Psoas muscle (tissue), 7 donors: ENCODE measurements at regions not wholly inside any gene's neighbourhood (a gene's known extent, or its start where the extent isn't known, plus 50 kb on each side); places are given as distances from the start of the nearest gene placed in this dataset.
"Not testable (repeated sequence)": the region's sequence is repeated elsewhere in the genome, so short reads cannot be mapped to it uniquely, and the experiment has no call there.

Experiments
- ATAC-seq, 4 donors: fragments of 200-7000 bp; cut with Tn5 transposase; one replicate each; pipeline ENCODE4 v1.9.1; 2020; ENCODE audit warnings: moderate library complexity in 3 of 4, mild to moderate bottlenecking in 2 of 4
- DNase-seq, 2 donors: peaks; one replicate each; pipeline ENCODE4 v3.0.0-alpha.2; 2020
- H3K27ac ChIP-seq: fragments of 200-600 bp; one replicate; pipeline ENCODE4 v1.8.0; 2022
- H3K27me3 ChIP-seq, 3 donors: fragments of 200-600 bp in 1 of 3; one replicate each; pipeline versions ENCODE4 v1.6.1 to v1.8.0; 2013 to 2022; ENCODE audit warnings: low read length in 2 of 3, mild to moderate bottlenecking in 2 of 3, moderate library complexity in 1 of 3; ENCODE audit not compliant: insufficient read depth in 3 of 3
- H3K36me3 ChIP-seq, 2 donors: fragments of 200-600 bp in 1 of 2; one replicate each; pipeline versions ENCODE4 v1.6.1 to v1.8.0; 2013 to 2022; ENCODE audit warnings: low read depth in 1 of 2, mild to moderate bottlenecking in 1 of 2, moderate library complexity in 1 of 2; ENCODE audit not compliant: insufficient read depth in 1 of 2
- H3K4me1 ChIP-seq: fragments of 200-600 bp; one replicate; pipeline ENCODE4 v1.8.0; 2022
- H3K4me3 ChIP-seq: fragments of 200-600 bp; one replicate; pipeline ENCODE4 v1.8.0; 2022; ENCODE audit warnings: mild to moderate bottlenecking
- H3K9me3 ChIP-seq: fragments of 200-600 bp; one replicate; pipeline ENCODE4 v1.8.0; 2022
- CTCF ChIP-seq: fragments of 200-600 bp; IDR thresholded peaks from one replicate; pipeline ENCODE4 v1.8.0; 2022; ENCODE audit warnings: antibody characterized with exemption
- WGBS, 3 donors: extraction: QIAGEN DNeasy Blood & Tissue Kit; methylation state at CpG; one replicate each; pipeline versions ENCODE4 v1.1.6 to v1.1.7; 2013; 5-methylcytosine and 5-hydroxymethylcytosine counted together
- intact Hi-C, 2 donors: fragments of 100-400 bp; cut with DNase I; formaldehyde crosslinking; loops; one replicate each; pipeline versions ENCODE4 v1.11.0 to v1.14.2; 2022
- donor health status: healthy with polysubstance abuse.
- donor health status: DM: no; HTN: no; CAD: no; lungs with moderate emphysema.
- donor health status: Bipolar disorder and iron deficiency.
- donor health status: healthy.
- donor health status: DM: yes; HTN: yes; CAD: no.
- donor health status: DM: no; HTN: no; CAD: no.
- donor health status: DM: yes; HTN: yes; CAD: no.

- intact Hi-C loops, result no loop called here
- Histone ChIP-seq H3K27ac (no peak overlapping the region), H3K4me3 (no peak overlapping the region), H3K9me3 (no peaks in the 10 kb centered on the region), H3K4me1 (no peaks in the 10 kb centered on the region), H3K27me3 (no peaks in the 10 kb centered on the region), H3K36me3 (no peaks in the 10 kb centered on the region)
- ATAC-seq, result no peak
- no peak for TF ChIP-seq CTCF
- DNase-seq, result no peak
- 56 to 70% (median 62%) methylated on average over 2 of the region's 2 CpGs for WGBS, 3 donors
Observed at GRCh38 chr14:65846196-65846868, 433.8 kb downstream of the FUT8 start.

GRCh38 chr14:65847075-65847847 lies 434.7 kb downstream of the FUT8 start:
- DNase-seq (no peak), ATAC-seq (no peak)
- no peaks in the 10 kb centered on the region for H3K4me1 ChIP-seq
- H3K27me3 ChIP-seq, result no peaks in the 10 kb centered on the region
- H3K36me3 ChIP-seq, result no peaks in the 10 kb centered on the region
- intact Hi-C loops, result no loop called here
- H3K4me3 ChIP-seq, result no peak overlapping the region
- TF ChIP-seq CTCF, result no peak
- no peak overlapping the region for H3K27ac ChIP-seq
- WGBS, 3 donors, result 80 to 83% (median 82%) methylated on average over 7 of the region's 7 CpGs
- H3K9me3 ChIP-seq, result no peaks in the 10 kb centered on the region

GRCh38 chr14:65847931-65848330 lies 435.4 kb downstream of the FUT8 start:
- H3K36me3 ChIP-seq, H3K4me3 ChIP-seq, H3K27ac ChIP-seq, H3K4me1 ChIP-seq, DNase-seq, ATAC-seq, intact Hi-C loops, H3K27me3 ChIP-seq, H3K9me3 ChIP-seq: not testable (repeated sequence)
- WGBS, 3 donors, result 80 to 91% (median 82%) methylated on average over 3 of the region's 3 CpGs

GRCh38 chr14:65849091-65849490 lies 436.6 kb downstream of the FUT8 start:
- 94 to 96% (median 94%) methylated on average over 3 of the region's 3 CpGs for WGBS, 3 donors
- Histone ChIP-seq H3K9me3 (no peaks in the 10 kb centered on the region), H3K4me1 (no peaks in the 10 kb centered on the region), H3K27ac (no peak overlapping the region), H3K4me3 (no peak overlapping the region), H3K36me3 (no peaks in the 10 kb centered on the region), H3K27me3 (no peaks in the 10 kb centered on the region)
- no peak for TF ChIP-seq CTCF
- no peak for DNase-seq
- ATAC-seq, result no peak
- intact Hi-C loops, result no loop called here

GRCh38 chr14:65849558-65849957 lies 437.0 kb downstream of the FUT8 start:
- H3K27ac ChIP-seq, result no peak overlapping the region
- no peaks in the 10 kb centered on the region for H3K36me3 ChIP-seq
- no peak for DNase-seq
- no peaks in the 10 kb centered on the region for H3K4me1 ChIP-seq
- TF ChIP-seq CTCF, result no peak
- no peak overlapping the region for H3K4me3 ChIP-seq
- WGBS, 3 donors, result 57 to 72% (median 71%) methylated on average over 2 of the region's 2 CpGs
- H3K27me3 ChIP-seq, result no peaks in the 10 kb centered on the region
- H3K9me3 ChIP-seq, result no peaks in the 10 kb centered on the region
- no peak for ATAC-seq
- intact Hi-C loops, result no loop called here
